Prostate gland (tissue), 2 donors: ENCODE measurements at regions not wholly inside any gene's neighbourhood (a gene's known extent, or its start where the extent isn't known, plus 50 kb on each side); places are given as distances from the start of the nearest gene placed in this dataset.

Source experiments
- DNase-seq: peaks from one replicate; pipeline ENCODE4 v3.0.0-alpha.2; 2019; ENCODE audit warnings: low spot score
- H3K27ac ChIP-seq, 2 donors: fragments of 200-600 bp; sonication (generic); 2 replicates each; pipeline ENCODE4 v1.5.1; 2017 to 2019
- H3K27me3 ChIP-seq: fragments of 200-600 bp; sonication (generic); replicated peaks from 2 replicates; pipeline ENCODE4 v1.5.1; 2019; ENCODE audit not compliant: insufficient read depth
- H3K36me3 ChIP-seq, 2 donors: fragments of 200-600 bp; sonication (generic); 1 replicate in 1 of 2; 2 replicates in 1 of 2; pipeline versions ENCODE4 v1.5.1 to v1.8.1; 2017 to 2019
- H3K4me1 ChIP-seq: fragments of 200-600 bp; sonication (generic); replicated peaks from 2 replicates; pipeline ENCODE4 v1.5.1; 2019
- H3K4me3 ChIP-seq, 2 donors: fragments of 200-600 bp; sonication (generic); 2 replicates each; pipeline ENCODE4 v1.5.1; 2017 to 2019
- H3K9me3 ChIP-seq: fragments of 200-600 bp; sonication (generic); 2 replicates; pipeline ENCODE4 v1.5.1; 2017
- CTCF ChIP-seq, 4 experiments: fragments of 200-600 bp in 2 of 4; fragments of 450-650 bp in 2 of 4; sonication (generic) in 2 of 4; IDR thresholded peaks; 1 replicate in 3 of 4; 2 replicates in 1 of 4; pipeline ENCODE4 v1.5.1; 2016 to 2019; ENCODE audit warnings: antibody characterized with exemption in 4 of 4, mild to moderate bottlenecking in 2 of 4, moderate library complexity in 2 of 4
- POLR2A ChIP-seq: fragments of 450-650 bp; IDR thresholded peaks from one replicate; pipeline ENCODE4 v1.6.1; 2016; ENCODE audit warnings: antibody characterized with exemption, mild to moderate bottlenecking
- POLR2AphosphoS5 ChIP-seq: sonication (generic); formaldehyde crosslinking; IDR thresholded peaks from one replicate; pipeline ENCODE4 v1.6.1; 2017; ENCODE audit warnings: antibody characterized with exemption
- WGBS: methylation state at CpG from one replicate; pipeline ENCODE4 v1.1.5; 2018; 5-methylcytosine and 5-hydroxymethylcytosine counted together
- intact Hi-C: fragments of 100-400 bp; cut with DNase I; formaldehyde crosslinking; loops from one replicate; pipeline ENCODE4 v1.14.2; 2022

- no peak overlapping the region for H3K27ac ChIP-seq
- H3K36me3 ChIP-seq: no peaks in the 10 kb centered on the region
- TF ChIP-seq POLR2A (no peak), POLR2AphosphoS5 (no peak), CTCF (IDR thresholded peaks at IDR 0.05) (no peak)
- no peaks in the 10 kb centered on the region for H3K27me3 ChIP-seq
- 72% methylated on average over 1 of the region's 1 CpG for WGBS
- H3K9me3 ChIP-seq: no peaks in the 10 kb centered on the region
- no peak for DNase-seq
- H3K4me3 ChIP-seq: no peak overlapping the region
- H3K4me1 ChIP-seq: no peaks in the 10 kb centered on the region
- intact Hi-C loops: no loop called here
Measured at GRCh38 chr3:103127737-103128136, 692.9 kb downstream of the ZPLD1 start.

DNA sequence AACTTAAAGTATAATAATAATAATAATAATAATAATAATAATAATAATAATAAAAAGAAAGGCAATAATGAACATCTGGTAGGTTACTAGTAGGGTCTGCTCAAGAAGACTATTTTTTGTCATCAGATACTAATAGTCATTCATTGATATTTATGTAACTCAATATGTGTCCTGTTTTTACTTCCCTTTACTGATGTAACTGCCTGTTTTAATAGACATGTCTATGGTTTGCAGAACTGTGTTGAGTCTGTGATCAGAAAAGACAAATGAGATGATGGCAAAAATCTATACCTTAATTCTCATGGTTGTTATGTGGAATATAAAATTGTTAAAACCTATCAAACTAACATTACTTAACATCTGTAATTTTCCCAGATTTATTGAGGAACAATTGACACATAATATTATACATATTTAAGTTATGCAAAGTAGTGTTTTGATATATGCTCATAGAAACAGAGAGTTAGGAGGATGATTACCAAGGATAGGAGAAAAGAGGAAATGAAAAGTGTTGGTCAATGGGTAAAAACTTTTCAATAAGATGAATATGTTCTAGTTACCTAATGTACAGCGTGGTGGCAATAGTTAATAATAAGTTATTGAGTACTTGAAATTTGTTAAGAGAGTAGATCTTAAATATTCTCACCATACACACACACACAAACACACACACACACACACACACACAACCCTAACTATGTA lies 699.4 kb downstream of the ZPLD1 start:
- no peak overlapping the region for H3K27ac ChIP-seq
- no peaks in the 10 kb centered on the region for H3K4me1 ChIP-seq
- 91% methylated on average over 1 of the region's 1 CpG for WGBS
- no peak overlapping the region for H3K4me3 ChIP-seq
- no peaks in the 10 kb centered on the region for H3K27me3 ChIP-seq
- TF ChIP-seq CTCF (IDR thresholded peaks at IDR 0.05): no peak
- no peak for TF ChIP-seq POLR2A
- TF ChIP-seq POLR2AphosphoS5: no peak
- no peaks in the 10 kb centered on the region for H3K36me3 ChIP-seq
- intact Hi-C loops: no loop called here
- no peaks in the 10 kb centered on the region for H3K9me3 ChIP-seq
- DNase-seq: no peak

DNA sequence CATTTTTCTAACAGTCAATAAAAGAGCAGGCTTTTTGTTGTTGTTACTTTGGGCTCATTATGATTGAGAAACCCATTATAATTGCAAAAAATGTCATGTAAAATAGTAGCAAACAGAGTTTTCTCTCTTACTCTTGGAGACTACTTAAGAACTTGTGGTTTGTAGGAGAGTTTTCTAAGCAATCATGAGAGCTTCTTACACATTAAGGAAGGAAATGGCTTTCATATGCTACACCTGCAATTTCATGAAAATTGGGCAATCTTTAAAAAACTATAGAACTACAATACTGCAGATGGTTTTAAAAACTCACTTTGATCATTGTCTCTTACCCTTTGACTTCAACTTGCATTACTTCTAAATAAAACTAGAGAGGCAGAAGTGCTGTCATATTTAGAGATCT lies 701.8 kb downstream of the ZPLD1 start:
- no peaks in the 10 kb centered on the region for H3K4me1 ChIP-seq
- no peak for DNase-seq
- no peak overlapping the region for H3K27ac ChIP-seq
- no peak overlapping the region for H3K4me3 ChIP-seq
- intact Hi-C loops: no loop called here
- no peaks in the 10 kb centered on the region for H3K27me3 ChIP-seq
- H3K36me3 ChIP-seq: no peaks in the 10 kb centered on the region
- no peaks in the 10 kb centered on the region for H3K9me3 ChIP-seq
- TF ChIP-seq POLR2A (no peak), POLR2AphosphoS5 (no peak), CTCF (IDR thresholded peaks at IDR 0.05) (no peak)

DNA sequence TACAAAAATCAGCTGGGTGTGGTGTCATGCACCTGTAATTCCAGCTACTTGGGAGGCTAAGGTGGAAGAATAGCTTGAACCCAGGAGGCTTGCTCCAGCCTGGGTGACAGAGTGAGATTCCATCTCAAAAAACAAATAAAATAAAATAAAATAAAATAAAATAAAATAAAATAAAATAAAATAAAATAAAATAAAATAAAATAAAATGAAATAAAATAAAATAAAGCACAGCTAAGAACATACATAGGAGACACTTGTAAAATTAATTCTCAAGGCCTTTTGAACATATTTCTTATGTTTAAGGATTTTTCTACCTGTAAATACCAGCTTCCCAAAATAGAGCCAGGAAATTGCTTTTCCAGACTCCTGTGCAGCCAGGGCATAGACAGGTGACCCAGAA lies 703.0 kb downstream of the ZPLD1 start:
- H3K27ac ChIP-seq: no peak overlapping the region
- intact Hi-C loops: no loop called here
- no peak overlapping the region for H3K4me3 ChIP-seq
- no peaks in the 10 kb centered on the region for H3K27me3 ChIP-seq
- no peak for DNase-seq
- H3K9me3 ChIP-seq: no peaks in the 10 kb centered on the region
- no peaks in the 10 kb centered on the region for H3K36me3 ChIP-seq
- H3K4me1 ChIP-seq: no peaks in the 10 kb centered on the region
- no peak for TF ChIP-seq CTCF (IDR thresholded peaks at IDR 0.05)
- no peak for TF ChIP-seq POLR2AphosphoS5
- TF ChIP-seq POLR2A: no peak

DNA sequence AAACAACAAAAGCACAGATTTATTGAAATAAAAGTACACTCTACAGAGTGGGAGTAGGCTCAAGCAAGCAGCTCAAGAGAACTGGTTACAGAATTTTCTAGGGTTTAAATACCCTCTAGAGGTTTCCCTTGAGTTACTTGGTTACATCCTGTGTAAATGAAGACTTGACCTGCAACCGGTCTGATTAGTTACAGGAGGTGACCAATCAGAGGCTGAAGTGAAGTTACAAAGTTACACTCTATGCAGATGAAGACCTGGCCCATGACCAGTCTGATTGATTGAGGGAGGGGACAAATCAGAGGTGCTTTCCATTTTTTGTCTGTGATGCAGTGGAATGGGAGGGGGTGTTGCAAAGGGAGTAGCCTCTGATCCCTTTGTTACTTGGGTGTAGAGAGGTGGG lies 723.4 kb downstream of the ZPLD1 start:
- no peaks in the 10 kb centered on the region for H3K36me3 ChIP-seq
- DNase-seq: no peak
- intact Hi-C loops: no loop called here
- no peak overlapping the region for H3K27ac ChIP-seq
- WGBS: 54% methylated on average over 1 of the region's 1 CpG
- no peaks in the 10 kb centered on the region for H3K27me3 ChIP-seq
- no peak for TF ChIP-seq POLR2A
- no peak for TF ChIP-seq POLR2AphosphoS5
- TF ChIP-seq CTCF (IDR thresholded peaks at IDR 0.05): no peak
- H3K9me3 ChIP-seq: no peaks in the 10 kb centered on the region
- no peaks in the 10 kb centered on the region for H3K4me1 ChIP-seq
- no peak overlapping the region for H3K4me3 ChIP-seq
